Ovary (tissue), 7 donors: ENCODE measurements at regions not wholly inside any gene's neighbourhood (a gene's known extent, or its start where the extent isn't known, plus 50 kb on each side); places are given as distances from the start of the nearest gene placed in this dataset.
"Not testable (repeated sequence)": the region's sequence is repeated elsewhere in the genome, so short reads cannot be mapped to it uniquely, and the experiment has no call there.

Experiments used
- DNase-seq, 5 donors: peaks; one replicate each; pipeline ENCODE4 v3.0.0-alpha.2; 2019 to 2020
- H3K27ac ChIP-seq, 2 donors: fragments of 200-600 bp; one replicate each; pipeline versions ENCODE4 v1.5.1 to v1.8.0; 2019 to 2022
- H3K27me3 ChIP-seq: fragments of 200-600 bp; one replicate; pipeline ENCODE4 v1.8.0; 2022
- H3K36me3 ChIP-seq: fragments of 200-600 bp; sonication (generic); one replicate; pipeline ENCODE4 v1.5.1; 2019
- H3K4me1 ChIP-seq: one replicate; pipeline ENCODE4 v1.8.1; 2013; ENCODE audit warnings: mild to moderate bottlenecking, moderate library complexity; ENCODE audit not compliant: insufficient read depth
- H3K4me3 ChIP-seq: fragments of 200-600 bp; sonication (generic); one replicate; pipeline ENCODE4 v1.5.1; 2017
- H3K9me3 ChIP-seq, 2 donors: fragments of 200-600 bp in 1 of 2; sonication (generic) in 1 of 2; one replicate each; pipeline versions ENCODE4 v1.5.1 to v1.8.1; 2013 to 2019; ENCODE audit warnings: mild to moderate bottlenecking in 1 of 2, moderate library complexity in 1 of 2
- EP300 ChIP-seq: sonication (generic); formaldehyde crosslinking; IDR thresholded peaks from one replicate; pipeline ENCODE4 v1.6.1; 2017; ENCODE audit warnings: antibody characterized with exemption
- POLR2A ChIP-seq: fragments of 450-650 bp; IDR thresholded peaks from one replicate; pipeline ENCODE4 v1.6.1; 2017; ENCODE audit warnings: antibody characterized with exemption, mild to moderate bottlenecking, moderate library complexity
- WGBS, 3 donors: extraction: QIAGEN DNeasy Blood & Tissue Kit in 1 of 3; methylation state at CpG; one replicate each; pipeline versions ENCODE4 v1.1.5 to v1.1.7; 2013 to 2017; 5-methylcytosine and 5-hydroxymethylcytosine counted together
- intact Hi-C, 4 donors: fragments of 100-400 bp; cut with DNase I; formaldehyde crosslinking; loops; one replicate each; pipeline versions ENCODE4 v1.11.0 to v1.15.1; 2022 to 2023
- TF ChIP-seq, protein P1 (sequence below), 3 donors: fragments of 450-650 bp in 2 of 3; fragments of 200-600 bp in 1 of 3; IDR thresholded peaks; one replicate each; pipeline versions ENCODE4 v1.5.1 to v1.8.0; 2016 to 2022; ENCODE audit warnings: antibody characterized with exemption in 3 of 3, mild to moderate bottlenecking in 1 of 3
- donor health status: DM: no; HTN: no; CAD: no; lungs with moderate emphysema.
- donor health status: DM: no; HTN: no; CAD: no.
- donor health status: Bipolar disorder and iron deficiency.
- donor health status: DM: no; HTN: no; CAD: no.
- donor health status: DM: yes; HTN: yes; CAD: no.

GRCh38 chr9:65410926-65411325 lies 125.9 kb upstream of the FOXD4L5 start:
- peak in 1 of 5 donors; percentile 5 for DNase-seq
- TF ChIP-seq, protein P1, sequence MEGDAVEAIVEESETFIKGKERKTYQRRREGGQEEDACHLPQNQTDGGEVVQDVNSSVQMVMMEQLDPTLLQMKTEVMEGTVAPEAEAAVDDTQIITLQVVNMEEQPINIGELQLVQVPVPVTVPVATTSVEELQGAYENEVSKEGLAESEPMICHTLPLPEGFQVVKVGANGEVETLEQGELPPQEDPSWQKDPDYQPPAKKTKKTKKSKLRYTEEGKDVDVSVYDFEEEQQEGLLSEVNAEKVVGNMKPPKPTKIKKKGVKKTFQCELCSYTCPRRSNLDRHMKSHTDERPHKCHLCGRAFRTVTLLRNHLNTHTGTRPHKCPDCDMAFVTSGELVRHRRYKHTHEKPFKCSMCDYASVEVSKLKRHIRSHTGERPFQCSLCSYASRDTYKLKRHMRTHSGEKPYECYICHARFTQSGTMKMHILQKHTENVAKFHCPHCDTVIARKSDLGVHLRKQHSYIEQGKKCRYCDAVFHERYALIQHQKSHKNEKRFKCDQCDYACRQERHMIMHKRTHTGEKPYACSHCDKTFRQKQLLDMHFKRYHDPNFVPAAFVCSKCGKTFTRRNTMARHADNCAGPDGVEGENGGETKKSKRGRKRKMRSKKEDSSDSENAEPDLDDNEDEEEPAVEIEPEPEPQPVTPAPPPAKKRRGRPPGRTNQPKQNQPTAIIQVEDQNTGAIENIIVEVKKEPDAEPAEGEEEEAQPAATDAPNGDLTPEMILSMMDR (IDR thresholded peaks at IDR 0.05) = no peak
- TF ChIP-seq EP300 (no peak), POLR2A (no peak)
- WGBS, 3 donors = 66 to 76% (median 75%) methylated on average over 14 of the region's 14 CpGs
- H3K4me3 ChIP-seq = no peak overlapping the region
- H3K36me3 ChIP-seq = no peaks in the 10 kb centered on the region
- H3K27ac ChIP-seq = no peak overlapping the region
- peaks cover 0 to 5% of the 10 kb centered on the region in 2 donors for H3K9me3 ChIP-seq
- intact Hi-C loops = no loop called here
- H3K27me3 ChIP-seq = no peaks in the 10 kb centered on the region
- no peaks in the 10 kb centered on the region for H3K4me1 ChIP-seq

- DNase-seq = peak in 2 of 5 donors; percentile 0 to 12
- intact Hi-C loops = no loop called here
- Histone ChIP-seq H3K36me3 (no peaks in the 10 kb centered on the region), H3K9me3 (peaks cover 0 to 5% of the 10 kb centered on the region in 2 donors), H3K4me3 (no peak overlapping the region), H3K27ac (no peak overlapping the region), H3K4me1 (no peaks in the 10 kb centered on the region), H3K27me3 (no peaks in the 10 kb centered on the region)
- TF ChIP-seq, protein P1 (IDR thresholded peaks at IDR 0.05) = no peak
- TF ChIP-seq EP300 (no peak), POLR2A (no peak)
- whole genome bisulfite sequencing, 3 donors = 75 to 78% (median 78%) methylated on average over 14 of the region's 14 CpGs
Observed at GRCh38 chr9:65409471-65409980, 124.5 kb upstream of the FOXD4L5 start.

- 81 to 87% (median 83%) methylated on average over 14 of the region's 14 CpGs for WGBS, 3 donors
- H3K9me3 ChIP-seq, H3K36me3 ChIP-seq, H3K4me1 ChIP-seq, H3K27me3 ChIP-seq, intact Hi-C loops, H3K27ac ChIP-seq, H3K4me3 ChIP-seq: not testable (repeated sequence)
- DNase-seq = peak in 1 of 5 donors; percentile 11
Observed at GRCh38 chr9:65408806-65409205, 123.8 kb upstream of the FOXD4L5 start.

DNA sequence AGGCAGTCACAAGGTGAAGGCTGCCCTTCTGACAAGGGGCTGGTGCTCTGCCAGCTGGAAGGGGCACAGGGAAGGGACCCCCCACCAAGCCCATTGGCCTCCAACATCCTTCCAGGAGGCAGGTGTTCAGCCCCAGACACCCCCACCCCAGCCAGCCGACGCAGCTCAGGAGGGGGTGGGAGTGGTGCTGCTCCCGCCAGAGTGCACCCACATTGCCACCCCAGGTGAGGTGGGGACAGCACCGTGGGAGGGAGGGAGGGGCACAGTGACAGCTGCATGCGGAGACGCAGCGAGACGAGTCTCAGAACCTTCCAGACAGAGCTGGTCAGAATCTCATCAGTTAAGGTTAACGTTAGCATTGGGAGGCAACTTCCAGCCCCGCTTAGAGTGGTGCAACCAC lies 121.6 kb upstream of the FOXD4L5 start:
- 87 to 93% (median 92%) methylated on average over 8 to 10 of the region's 10 CpGs for WGBS, 3 donors
- H3K4me3 ChIP-seq, H3K27me3 ChIP-seq, H3K4me1 ChIP-seq, H3K9me3 ChIP-seq, H3K27ac ChIP-seq, intact Hi-C loops, H3K36me3 ChIP-seq: not testable (repeated sequence)
- DNase-seq = peak in 1 of 5 donors; percentile 13

GRCh38 chr9:65405766-65406165 lies 120.8 kb upstream of the FOXD4L5 start:
- H3K27ac ChIP-seq, H3K4me1 ChIP-seq, H3K9me3 ChIP-seq, intact Hi-C loops, H3K36me3 ChIP-seq, H3K4me3 ChIP-seq, H3K27me3 ChIP-seq: not testable (repeated sequence)
- DNase-seq = peak in 1 of 5 donors; percentile 7
- WGBS, 3 donors = 70 to 80% (median 78%) methylated on average over 11 of the region's 11 CpGs

- Histone ChIP-seq H3K9me3 (no peaks in the 10 kb centered on the region), H3K4me1 (no peaks in the 10 kb centered on the region), H3K27ac (no peak overlapping the region), H3K4me3 (no peak overlapping the region), H3K27me3 (no peaks in the 10 kb centered on the region), H3K36me3 (no peaks in the 10 kb centered on the region)
- intact Hi-C loops = no loop called here
- peak in 1 of 5 donors; percentile 14 for DNase-seq
- WGBS, 3 donors = 55 to 78% (median 69%) methylated on average over 5 to 6 of the region's 6 CpGs
- TF ChIP-seq, protein P1 (IDR thresholded peaks at IDR 0.05) = no peak
- TF ChIP-seq EP300 = no peak
- TF ChIP-seq POLR2A = no peak
Observed at GRCh38 chr9:65405253-65405652, 120.2 kb upstream of the FOXD4L5 start.
